ENCODE measurements at regions not wholly inside any gene's neighbourhood (a gene's known extent, or its start where the extent isn't known, plus 50 kb on each side); places are given as distances from the start of the nearest gene placed in this dataset.

DNA sequence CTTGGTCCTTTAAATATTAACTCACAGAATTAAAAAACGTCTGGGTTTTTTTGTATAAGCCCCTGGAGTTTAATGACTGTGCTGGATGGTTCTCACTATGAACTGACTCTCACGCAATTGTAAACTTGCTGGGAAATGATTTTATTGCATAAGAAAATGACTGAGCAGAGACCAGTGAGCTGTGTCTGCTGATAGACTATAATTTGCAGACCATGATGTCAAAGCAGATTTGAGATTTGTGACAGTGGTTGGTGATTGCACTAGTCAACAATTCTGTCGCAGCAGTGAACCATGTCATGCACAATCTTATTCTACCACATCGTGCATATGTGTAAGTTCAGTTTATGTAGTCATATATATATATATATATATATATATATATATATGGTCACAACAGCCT lies 85.7 kb upstream of the C9orf72 start (continued):
- no peak for TF ChIP-seq STAT3 (IDR thresholded peaks at IDR 0.05; ENCODE audit: low read depth, low read length)

DNA sequence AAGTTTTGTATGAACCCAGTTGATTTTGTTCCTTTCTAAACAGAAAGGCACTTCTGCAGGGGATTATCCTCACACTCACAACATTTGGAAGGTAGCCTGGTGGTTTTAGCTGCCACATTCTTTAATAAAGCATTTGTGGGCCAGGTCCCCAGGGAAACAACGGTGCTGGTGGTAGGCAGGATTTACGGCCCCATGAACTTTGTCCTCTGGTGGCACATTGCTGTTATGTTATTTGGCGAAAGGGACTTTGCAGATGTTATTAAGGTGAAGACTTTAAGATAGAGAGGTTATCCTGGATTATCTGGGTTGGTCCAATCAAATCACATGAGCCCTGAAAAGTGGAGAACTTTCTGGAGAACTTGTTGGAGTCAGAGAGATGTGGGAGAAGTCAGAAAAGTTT lies 86.3 kb upstream of the C9orf72 start:
- ChIA-PET RAD21 (ENCODE audit: unreplicated experiment) (no interaction called here), POLR2A (interaction anchor here (0.5 kb wide), 1 partner anchor 19 kb away, joined by 4 read pairs; no protein-coding TSS in a partner anchor), SMC1A (ENCODE audit: uncharacterized antibody, unreplicated experiment) (no interaction called here), CTCF (no interaction called here)
- Histone ChIP-seq H3K4me3 (no peak overlapping the region), H3K4me2 (ENCODE audit: control insufficient read depth, insufficient read depth) (no peak overlapping the region), H3K79me2 (ENCODE audit: control insufficient read depth, insufficient read depth, low read length) (no peaks in the 10 kb centered on the region), H3K27ac (ENCODE audit: control insufficient read depth, insufficient read depth) (no peak overlapping the region), H3K9me3 (replicated peaks; ENCODE audit: control insufficient read depth, insufficient read depth, low read length) (no peaks in the 10 kb centered on the region), H2AFZ (ENCODE audit: control insufficient read depth, low read depth, low read length) (no peak overlapping the region), H3K36me3 (ENCODE audit: control insufficient read depth in 2 of 2, insufficient read depth in 2 of 2, low read length in 1 of 2) (no peaks in the 10 kb centered on the region), H4K20me1 (ENCODE audit: control insufficient read depth, insufficient read depth) (no peaks in the 10 kb centered on the region), H3K9ac (ENCODE audit: control insufficient read depth, insufficient read depth, low read length) (no peak overlapping the region), H3K4me1 (ENCODE audit: control insufficient read depth, insufficient read depth, low read length) (no peaks in the 10 kb centered on the region), H3K27me3 (replicated peaks in 1 of 2; ENCODE audit: control insufficient read depth in 2 of 2, insufficient read depth in 2 of 2, low read length in 1 of 2) (no peaks in the 10 kb centered on the region; a peak in 2 of 4 replicates)
- ATAC-seq = no peak
- WGBS (ENCODE audit: insufficient coverage, insufficient replicate concordance, low lambda C conversion rate, missing lambda C conversion rate) = 0% methylated on average over 3 of the region's 3 CpGs
- intact Hi-C loops (cut with micrococcal nuclease; ENCODE audit: unreplicated experiment) = no loop called here
- DNase-seq (ENCODE audit: low read depth, low spot score) = no peak
- in situ Hi-C loops (cut with MboI) = no loop called here
- no TSS peak for BruUV-seq (replicated peaks)
- no peak for TF ChIP-seq CEBPB (IDR thresholded peaks at IDR 0.05; ENCODE audit: borderline replicate concordance in 1 of 2, low read depth in 2 of 2, low read length in 2 of 2)
- TF ChIP-seq MEF2B (IDR thresholded peaks at IDR 0.05; ENCODE audit: partially characterized antibody, poor library complexity, severe bottlenecking) = no peak
- no peak for TF ChIP-seq ZNF24 (IDR thresholded peaks at IDR 0.05)
- no peak for TF ChIP-seq PAX8 (IDR thresholded peaks at IDR 0.05)
- no peak for TF ChIP-seq YBX1 (IDR thresholded peaks at IDR 0.05)
- TF ChIP-seq, protein P1, sequence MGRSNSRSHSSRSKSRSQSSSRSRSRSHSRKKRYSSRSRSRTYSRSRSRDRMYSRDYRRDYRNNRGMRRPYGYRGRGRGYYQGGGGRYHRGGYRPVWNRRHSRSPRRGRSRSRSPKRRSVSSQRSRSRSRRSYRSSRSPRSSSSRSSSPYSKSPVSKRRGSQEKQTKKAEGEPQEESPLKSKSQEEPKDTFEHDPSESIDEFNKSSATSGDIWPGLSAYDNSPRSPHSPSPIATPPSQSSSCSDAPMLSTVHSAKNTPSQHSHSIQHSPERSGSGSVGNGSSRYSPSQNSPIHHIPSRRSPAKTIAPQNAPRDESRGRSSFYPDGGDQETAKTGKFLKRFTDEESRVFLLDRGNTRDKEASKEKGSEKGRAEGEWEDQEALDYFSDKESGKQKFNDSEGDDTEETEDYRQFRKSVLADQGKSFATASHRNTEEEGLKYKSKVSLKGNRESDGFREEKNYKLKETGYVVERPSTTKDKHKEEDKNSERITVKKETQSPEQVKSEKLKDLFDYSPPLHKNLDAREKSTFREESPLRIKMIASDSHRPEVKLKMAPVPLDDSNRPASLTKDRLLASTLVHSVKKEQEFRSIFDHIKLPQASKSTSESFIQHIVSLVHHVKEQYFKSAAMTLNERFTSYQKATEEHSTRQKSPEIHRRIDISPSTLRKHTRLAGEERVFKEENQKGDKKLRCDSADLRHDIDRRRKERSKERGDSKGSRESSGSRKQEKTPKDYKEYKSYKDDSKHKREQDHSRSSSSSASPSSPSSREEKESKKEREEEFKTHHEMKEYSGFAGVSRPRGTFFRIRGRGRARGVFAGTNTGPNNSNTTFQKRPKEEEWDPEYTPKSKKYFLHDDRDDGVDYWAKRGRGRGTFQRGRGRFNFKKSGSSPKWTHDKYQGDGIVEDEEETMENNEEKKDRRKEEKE (IDR thresholded peaks at IDR 0.05) = no peak
- TF ChIP-seq TARDBP (IDR thresholded peaks at IDR 0.05; ENCODE audit: borderline replicate concordance) = no peak
- TF ChIP-seq MTA3 (IDR thresholded peaks at IDR 0.05; ENCODE audit: borderline replicate concordance, low read length) = no peak
- TF ChIP-seq, protein P2, sequence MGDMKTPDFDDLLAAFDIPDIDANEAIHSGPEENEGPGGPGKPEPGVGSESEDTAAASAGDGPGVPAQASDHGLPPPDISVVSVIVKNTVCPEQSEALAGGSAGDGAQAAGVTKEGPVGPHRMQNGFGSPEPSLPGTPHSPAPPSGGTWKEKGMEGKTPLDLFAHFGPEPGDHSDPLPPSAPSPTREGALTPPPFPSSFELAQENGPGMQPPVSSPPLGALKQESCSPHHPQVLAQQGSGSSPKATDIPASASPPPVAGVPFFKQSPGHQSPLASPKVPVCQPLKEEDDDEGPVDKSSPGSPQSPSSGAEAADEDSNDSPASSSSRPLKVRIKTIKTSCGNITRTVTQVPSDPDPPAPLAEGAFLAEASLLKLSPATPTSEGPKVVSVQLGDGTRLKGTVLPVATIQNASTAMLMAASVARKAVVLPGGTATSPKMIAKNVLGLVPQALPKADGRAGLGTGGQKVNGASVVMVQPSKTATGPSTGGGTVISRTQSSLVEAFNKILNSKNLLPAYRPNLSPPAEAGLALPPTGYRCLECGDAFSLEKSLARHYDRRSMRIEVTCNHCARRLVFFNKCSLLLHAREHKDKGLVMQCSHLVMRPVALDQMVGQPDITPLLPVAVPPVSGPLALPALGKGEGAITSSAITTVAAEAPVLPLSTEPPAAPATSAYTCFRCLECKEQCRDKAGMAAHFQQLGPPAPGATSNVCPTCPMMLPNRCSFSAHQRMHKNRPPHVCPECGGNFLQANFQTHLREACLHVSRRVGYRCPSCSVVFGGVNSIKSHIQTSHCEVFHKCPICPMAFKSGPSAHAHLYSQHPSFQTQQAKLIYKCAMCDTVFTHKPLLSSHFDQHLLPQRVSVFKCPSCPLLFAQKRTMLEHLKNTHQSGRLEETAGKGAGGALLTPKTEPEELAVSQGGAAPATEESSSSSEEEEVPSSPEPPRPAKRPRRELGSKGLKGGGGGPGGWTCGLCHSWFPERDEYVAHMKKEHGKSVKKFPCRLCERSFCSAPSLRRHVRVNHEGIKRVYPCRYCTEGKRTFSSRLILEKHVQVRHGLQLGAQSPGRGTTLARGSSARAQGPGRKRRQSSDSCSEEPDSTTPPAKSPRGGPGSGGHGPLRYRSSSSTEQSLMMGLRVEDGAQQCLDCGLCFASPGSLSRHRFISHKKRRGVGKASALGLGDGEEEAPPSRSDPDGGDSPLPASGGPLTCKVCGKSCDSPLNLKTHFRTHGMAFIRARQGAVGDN (IDR thresholded peaks at IDR 0.05) = no peak
- no peak for FAIRE-seq
